GM18511 (cell line): ENCODE measurements at regions not wholly inside any gene's neighbourhood (a gene's known extent, or its start where the extent isn't known, plus 50 kb on each side); places are given as distances from the start of the nearest gene placed in this dataset.
"Not testable (repeated sequence)": the region's sequence is repeated elsewhere in the genome, so short reads cannot be mapped to it uniquely, and the experiment has no call there.

Source experiments
- ATAC-seq: cut with Tn5 transposase; IDR thresholded peaks from one replicate; pipeline ENCODE4 v1.9.1; 2021; ENCODE audit warnings: mild to moderate bottlenecking, moderate library complexity; ENCODE audit not compliant: unreplicated experiment

DNA sequence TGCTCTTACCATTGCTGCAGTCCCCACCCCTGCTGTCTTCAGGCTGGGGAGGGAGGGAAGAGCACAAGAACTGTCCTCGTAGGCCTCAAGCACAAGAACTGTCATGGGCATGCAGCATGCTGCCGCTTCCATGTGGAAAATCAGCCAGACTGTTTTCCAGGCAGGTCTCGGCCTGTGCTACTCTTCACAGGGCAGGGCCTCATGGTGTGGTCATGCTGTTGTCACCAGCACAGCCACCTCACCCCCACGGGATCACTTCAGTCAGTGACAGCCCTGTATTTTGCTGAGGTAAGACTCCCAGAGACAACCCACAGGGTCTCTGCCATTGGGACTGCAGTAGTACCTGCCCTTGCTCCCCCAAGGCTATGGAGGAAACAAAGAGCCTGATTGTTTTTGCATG is 205.3 kb downstream of the NAP1L3 start:
- ATAC-seq, result no peak

DNA sequence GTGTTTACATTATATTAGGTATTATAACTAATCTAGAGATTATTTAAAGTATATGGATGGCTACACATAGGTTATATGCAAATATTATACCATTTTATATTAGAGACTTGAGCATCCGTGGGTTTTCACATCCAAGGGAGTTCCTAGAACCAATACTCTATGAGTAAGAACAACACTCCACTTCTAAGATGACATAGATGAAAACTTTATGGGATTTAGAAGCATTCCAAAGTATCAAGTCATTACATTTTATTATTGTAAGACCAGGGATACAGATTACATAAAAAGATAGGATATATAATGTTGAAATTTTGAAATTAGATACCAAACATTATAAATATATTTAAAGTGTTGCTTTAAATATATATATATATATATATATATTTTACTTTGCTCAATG is 207.0 kb downstream of the NAP1L3 start:
- no peak for ATAC-seq

DNA sequence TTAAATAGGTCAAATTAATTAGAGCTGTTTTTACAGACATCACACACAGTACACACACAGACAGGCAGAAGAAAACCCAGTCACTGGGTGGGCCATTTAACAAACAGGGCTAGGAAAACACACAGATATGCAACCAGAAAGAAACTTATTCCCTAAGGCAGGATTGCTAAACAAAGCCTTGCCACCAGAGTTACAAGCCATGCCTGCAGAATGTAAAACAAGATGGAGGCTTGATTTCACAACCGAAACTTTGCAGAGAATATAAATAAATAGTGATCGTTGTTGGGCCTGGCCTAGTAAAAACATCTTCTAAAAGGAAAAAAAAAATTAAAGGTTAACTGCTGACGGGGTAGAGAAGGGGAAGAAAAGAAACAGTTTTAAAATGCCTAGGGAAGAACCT is 212.3 kb downstream of the NAP1L3 start:
- no peak for ATAC-seq

DNA sequence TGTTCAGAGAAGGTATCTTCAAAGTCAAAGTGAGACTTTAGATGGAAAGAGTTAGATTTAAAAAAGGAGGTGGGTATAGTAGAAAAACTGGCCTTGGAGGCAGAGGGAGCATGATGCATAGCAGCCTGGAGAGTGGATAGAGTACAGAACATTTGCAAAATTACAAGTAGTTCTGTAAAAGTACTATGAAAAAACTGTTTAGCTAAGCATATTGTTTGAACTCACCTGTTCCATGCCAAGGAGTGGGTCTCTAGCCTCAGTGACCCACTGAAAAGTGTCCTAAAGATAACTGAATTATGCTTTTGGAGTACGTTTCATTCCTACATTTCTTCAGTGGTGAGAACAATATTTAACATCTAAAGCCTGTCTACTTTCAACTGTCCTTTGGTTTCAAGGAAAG is 218.9 kb downstream of the NAP1L3 start:
- no peak for ATAC-seq

DNA sequence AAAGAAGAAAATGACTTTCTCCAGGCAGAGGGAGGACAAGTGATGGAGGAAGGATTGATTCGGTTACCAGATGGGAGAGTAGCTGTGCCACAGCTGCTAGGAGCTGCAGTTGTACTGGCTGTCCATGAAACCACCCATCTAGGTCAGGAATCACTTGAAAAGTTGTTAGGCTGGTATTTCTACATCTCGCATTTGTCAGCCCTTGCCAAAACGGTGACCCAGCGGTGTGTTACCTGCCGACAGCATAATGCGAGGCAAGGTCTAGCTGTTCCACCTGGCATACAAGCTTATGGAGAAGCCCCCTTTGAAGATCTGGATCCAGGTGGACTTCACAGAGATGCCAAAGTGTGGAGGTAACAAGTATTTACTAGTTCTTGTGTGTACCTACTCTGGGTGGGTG is 238.7 kb downstream of the NAP1L3 start:
- ATAC-seq, result not testable (repeated sequence)

DNA sequence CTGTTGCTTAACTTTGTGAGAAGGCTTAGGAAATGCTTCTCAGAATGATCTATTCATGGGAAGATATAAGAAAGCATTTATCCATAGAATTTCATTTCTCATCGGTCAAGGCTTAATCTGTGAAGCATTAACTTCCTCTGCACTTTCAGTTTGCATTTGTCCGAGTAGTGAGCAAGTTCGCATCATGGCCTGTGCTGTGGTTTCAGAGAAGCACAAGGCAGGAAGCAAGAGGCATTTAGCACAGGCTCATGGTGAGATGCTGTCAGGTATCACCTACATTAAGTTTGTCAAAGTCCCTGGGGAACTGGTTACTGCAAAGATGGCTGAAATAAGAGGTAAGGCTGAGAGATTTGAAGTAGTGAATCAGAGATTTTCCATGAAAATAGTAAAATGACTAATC is 244.9 kb downstream of the NAP1L3 start:
- no peak for ATAC-seq

DNA sequence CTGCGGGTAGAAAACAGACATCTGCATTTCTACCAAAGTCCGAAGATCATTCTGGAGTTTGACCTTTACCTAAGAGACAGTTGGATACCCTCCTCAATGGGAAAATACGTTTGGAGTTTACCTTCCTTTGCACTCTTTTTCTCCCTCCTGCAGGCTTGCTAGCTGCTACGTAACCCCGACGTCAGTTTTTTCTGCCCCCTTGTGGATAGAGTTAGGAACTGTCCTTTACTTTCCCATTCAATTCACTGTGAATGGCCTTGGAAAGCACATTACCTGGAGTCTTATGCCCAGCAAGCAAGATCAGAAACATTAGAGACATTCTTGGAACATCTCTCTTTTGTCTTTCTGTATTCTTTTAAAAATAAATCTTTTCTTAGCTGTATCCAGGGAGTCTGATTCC is 250.7 kb downstream of the NAP1L3 start:
- ATAC-seq, result peak; percentile 81

DNA sequence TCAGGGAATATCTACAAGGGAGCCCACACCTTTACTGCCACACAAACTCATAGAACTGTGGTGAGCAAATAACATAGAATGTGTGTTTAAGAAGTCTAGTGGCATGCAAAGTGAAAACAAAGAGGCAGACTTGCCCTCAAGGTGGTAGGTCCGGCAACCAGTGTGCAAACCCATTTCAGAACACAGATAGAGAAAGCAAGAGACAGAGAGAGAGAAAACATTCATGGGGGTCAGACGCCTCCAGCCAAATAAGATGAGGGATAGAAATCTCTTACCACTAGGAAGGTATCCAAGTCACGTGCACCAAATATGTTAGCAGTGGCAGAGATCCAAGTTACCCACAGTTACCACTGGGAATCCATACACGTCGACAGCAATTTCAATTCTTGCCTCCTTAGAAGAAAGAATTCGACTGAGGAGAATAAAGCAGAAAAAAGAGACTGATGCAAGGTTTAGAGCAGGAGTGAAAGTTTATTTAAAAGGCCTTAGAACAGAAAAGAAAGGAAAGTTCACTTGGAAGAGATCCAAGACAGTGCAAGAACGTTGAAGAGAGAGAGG is 252.8 kb downstream of the NAP1L3 start:
- ATAC-seq, result no peak

DNA sequence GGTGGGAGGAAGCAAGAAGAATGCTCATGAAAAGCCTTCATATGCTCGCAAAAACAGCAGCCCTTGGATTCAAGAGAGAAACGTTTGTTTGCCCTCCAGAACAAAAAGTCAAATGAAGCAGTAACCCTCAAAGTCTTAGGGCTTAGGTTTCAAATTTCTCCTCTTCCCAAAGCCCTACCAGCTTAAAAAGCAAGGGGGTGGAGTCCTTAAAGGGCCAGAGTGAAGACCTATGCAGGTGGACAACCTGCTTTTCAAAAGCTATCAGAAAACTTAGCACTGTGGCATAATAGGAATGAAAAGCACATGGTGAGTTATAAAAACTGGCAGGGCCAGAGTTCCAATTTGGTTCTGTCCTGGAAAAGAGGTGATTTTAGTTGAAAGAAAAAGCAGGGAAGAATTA is 253.3 kb downstream of the NAP1L3 start:
- no peak for ATAC-seq

DNA sequence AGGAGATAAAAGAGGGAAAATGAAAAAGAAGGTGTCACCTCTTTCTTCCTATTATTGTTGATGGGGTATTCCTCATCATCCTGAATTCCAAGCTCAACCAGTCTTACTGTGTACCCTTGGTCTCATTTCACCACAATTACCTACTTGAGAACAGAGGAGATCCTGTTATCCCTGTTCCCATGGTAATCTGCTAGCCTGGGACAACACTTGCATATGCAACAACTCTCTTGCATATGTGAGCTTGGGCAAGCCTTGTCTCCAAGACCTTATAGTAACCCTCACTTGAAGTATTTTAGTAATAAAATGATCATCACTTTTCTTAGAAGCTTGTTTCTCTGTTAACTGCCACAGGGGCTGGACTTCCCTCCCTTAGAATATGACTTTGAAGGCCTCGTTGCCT is 253.7 kb downstream of the NAP1L3 start:
- no peak for ATAC-seq

DNA sequence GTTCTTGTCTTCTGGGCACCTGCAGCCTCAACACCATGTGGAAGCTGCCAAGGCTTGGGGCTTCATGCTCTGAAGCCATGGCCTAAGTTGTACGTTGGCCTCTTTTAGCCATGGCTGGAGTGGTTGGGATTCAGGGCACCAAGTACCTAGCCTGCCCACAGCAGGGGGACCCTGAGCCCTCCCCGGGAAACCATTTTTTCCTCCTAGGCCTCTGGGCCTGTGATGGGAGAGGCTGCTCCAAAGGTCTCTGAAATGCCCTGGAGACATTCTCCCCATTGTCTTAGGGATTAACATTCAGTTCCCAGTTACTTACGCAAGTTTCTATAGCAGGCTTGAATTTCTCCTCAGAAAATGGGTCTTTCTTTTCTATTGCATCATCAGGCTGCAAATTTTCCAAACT is 269.3 kb downstream of the NAP1L3 start:
- ATAC-seq, result no peak

DNA sequence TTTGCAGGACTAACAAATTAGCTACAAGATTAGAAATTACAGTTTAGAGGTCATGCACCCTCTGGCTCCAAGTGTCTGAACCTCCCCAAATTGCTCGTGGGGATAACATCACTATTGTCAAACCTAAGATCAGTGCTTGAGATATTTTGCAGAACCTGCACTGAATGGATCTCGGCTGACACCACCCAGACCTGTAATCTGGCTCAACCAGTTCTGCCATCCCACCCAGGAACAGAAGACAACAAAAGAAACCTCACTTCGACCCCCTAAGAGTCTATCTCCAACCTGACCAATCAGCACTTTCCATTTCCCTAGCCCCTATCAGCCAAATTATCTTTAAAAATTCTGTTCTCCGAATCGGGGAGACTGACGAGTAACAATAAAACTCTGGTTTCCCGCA is 318.7 kb downstream of the NAP1L3 start:
- no peak for ATAC-seq

DNA sequence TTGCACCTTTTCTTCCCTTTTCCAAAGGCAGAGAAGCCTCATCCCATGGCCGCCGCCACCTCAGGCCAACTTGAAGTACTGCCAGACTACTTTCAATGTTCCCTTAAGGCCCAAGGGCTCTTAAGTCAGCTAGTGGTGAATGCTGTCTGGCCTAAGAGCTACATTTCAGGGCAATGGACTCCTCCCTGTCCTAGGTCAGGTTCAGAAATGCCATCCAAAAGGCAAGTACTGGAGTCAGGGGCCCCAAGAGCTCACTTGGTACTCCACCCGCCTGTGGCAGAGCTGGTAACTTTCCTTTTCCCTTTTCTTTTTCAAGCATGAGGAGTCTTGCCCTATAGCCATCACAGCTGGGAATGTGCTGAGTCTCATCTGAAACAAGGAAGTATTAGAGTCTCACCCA is 327.1 kb downstream of the NAP1L3 start:
- ATAC-seq, result no peak

DNA sequence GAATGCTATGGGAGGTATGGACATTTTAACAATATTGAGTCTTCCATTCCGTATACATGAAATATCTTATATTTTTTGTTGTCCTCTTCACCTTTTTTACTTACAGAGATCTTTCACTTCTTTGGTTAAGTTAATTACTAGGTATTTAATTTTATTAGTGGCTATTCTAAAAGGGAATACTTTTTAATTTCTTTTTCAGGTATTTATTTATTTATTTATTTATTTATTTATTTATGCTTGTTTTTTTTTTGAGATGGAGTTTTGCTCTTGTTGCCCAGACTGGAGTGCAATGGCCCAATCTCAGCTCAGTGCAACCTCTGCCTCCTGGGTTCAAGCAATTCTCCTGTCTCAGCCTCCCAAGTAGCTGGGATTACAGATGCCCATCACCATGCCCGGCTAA is 329.1 kb downstream of the NAP1L3 start:
- not testable (repeated sequence) for ATAC-seq

DNA sequence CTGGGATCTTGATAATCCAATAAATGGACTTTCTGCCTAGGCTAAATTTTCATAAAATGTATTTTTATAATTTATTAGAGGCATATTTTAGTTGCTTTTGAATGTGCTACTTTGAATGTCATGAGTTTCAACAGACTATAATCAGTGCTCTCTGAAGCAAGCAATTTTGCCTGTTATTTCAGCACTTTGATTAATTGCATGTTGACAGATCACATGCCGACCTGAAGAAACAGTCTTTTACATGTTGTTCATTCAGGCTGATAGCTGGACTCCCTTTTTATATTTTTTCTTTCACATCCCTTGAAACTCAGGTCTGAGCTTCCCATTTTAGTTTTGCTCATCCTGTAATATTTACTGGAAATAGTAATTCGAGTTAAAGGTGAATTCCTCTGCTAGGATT is 341.0 kb downstream of the NAP1L3 start:
- no peak for ATAC-seq

DNA sequence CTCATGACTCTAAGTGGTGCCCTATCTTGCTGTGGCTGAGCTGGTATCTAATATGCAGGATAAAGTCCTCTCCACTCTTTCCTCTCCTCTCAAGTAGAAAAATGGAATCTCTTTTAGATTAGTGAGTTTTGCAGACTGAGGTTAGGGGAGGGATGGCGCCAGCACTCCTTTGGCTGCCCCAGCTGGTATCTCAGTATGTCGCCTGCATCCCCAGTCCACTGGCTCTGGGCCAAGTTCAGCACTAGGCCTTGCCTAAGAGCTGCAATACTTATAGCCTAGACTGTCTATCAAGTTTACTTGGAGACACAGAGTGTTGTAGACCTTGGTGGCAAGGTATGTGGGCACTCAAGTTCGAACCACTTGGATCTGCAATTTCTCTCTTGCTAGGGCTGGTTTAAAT is 351.3 kb downstream of the NAP1L3 start:
- no peak for ATAC-seq

DNA sequence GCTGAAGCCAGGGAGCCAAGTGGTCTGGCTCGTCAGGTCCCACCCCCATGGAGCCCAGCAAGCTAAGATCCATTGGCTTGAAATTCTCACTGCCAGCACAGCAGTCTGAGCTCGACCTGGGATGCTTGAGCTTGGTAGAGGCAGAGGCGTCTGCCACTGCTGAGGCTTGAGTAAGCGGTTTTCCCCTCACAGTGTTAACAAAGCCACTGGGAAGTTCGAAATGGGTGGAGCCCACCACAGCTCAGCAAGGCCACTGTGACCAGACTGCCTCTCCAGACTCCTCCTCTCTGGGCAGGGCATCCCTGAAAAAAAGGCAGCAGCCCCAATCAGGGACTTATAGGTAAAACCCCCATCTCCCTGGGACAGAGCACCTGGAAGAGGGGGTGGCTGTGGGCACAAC is 353.8 kb downstream of the NAP1L3 start:
- ATAC-seq, result no peak
